Heart left ventricle (tissue), 13 donors: ENCODE measurements at regions not wholly inside any gene's neighbourhood (a gene's known extent, or its start where the extent isn't known, plus 50 kb on each side); places are given as distances from the start of the nearest gene placed in this dataset.

Source experiments
- CTCF ChIP-seq, 12 donors: fragments of 200-600 bp; sonication (generic) in 4 of 12; IDR thresholded peaks; one replicate each; pipeline versions ENCODE4 v1.5.0 to v1.8.0; 2018 to 2022; ENCODE audit warnings: antibody characterized with exemption in 12 of 12, mild to moderate bottlenecking in 5 of 12
- POLR2A ChIP-seq, 2 donors: fragments of 450-650 bp; IDR thresholded peaks; one replicate each; pipeline ENCODE4 v1.6.1; 2017; ENCODE audit warnings: antibody characterized with exemption in 2 of 2, mild to moderate bottlenecking in 2 of 2, moderate library complexity in 2 of 2
- donor health status: ischemic (EF 13 %, LVEDD 7.1; RV severe dilation, severe dysfunction).
- donor health status: DM: no; HTN: yes; CAD: no.
- donor health status: DM: no; HTN: no; CAD: no.
- donor health status: ischemic (EF 25% LVEDD 6.9; RV normal size, moderate dysfunction).
- donor health status: ischemic (EF 25% LVEDD 5.7; RV mildly dilated, moderate dysfunction).
- donor health status: ischemic (EF 35%, LVEDD 5.7; RV mildly dilated, moderate dysfunction).
- donor health status: nonischemic (EF 11% LVEDD 7.7; RV severe dilation, severe dysfunction).
- donor health status: DM: yes; HTN: yes; CAD: no.
- donor health status: PGD.
- donor health status: ischemic (EF 29% LVEDD 5.4; RV normal size, mild dysfunction).
- donor health status: nonischemic (EF 23%, LVEDD 6.1; RV moderate dilation, normal function).

DNA sequence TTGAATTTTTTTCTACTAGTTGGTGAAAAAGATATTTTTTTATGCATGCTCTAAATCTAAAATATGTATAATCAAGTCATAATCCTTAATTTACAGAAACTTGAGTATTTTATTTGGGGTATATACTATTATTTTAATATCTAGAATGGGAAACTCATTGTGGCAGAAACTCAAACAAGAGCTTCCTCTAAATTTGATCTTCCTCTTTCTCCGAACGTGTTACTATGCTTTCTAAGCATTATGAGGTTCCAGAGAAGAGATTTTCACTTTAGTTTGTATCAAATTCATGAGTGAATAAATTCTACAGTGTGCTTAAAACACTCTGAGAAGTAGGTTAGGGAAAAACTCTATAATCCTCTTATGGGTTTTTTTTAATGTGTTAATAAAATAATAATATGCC lies 173.1 kb downstream of the POTEB3 start:
- TF ChIP-seq CTCF (IDR thresholded peaks at IDR 0.05), result no peak
- no peak for TF ChIP-seq POLR2A (IDR thresholded peaks at IDR 0.05)
